MV-4-11 (cell line): ENCODE measurements at regions not wholly inside any gene's neighbourhood (a gene's known extent, or its start where the extent isn't known, plus 50 kb on each side); places are given as distances from the start of the nearest gene placed in this dataset.

ENCODE experiments used
- DNase-seq: peaks from one replicate; lab custom pipeline; 2025; lab: John Stamatoyannopoulos, UW

GRCh38 chr4:126435491-126435890 lies 1120.7 kb downstream of the FAT4 start:
- DNase-seq: no peak

- no peak for DNase-seq
These were observed 1125.5 kb downstream of the FAT4 start for GRCh38 chr4:126440297-126440696.

- DNase-seq: no peak
These were observed 1126.6 kb downstream of the FAT4 start for GRCh38 chr4:126441173-126442035.

- DNase-seq: no peak
These were observed 1130.8 kb downstream of the FAT4 start for GRCh38 chr4:126445596-126445995.

GRCh38 chr4:126446917-126447316 lies 1132.2 kb downstream of the FAT4 start:
- no peak for DNase-seq

GRCh38 chr4:126448086-126448845 lies 1133.5 kb downstream of the FAT4 start:
- DNase-seq: no peak

- no peak for DNase-seq
These were observed 1136.6 kb downstream of the FAT4 start for GRCh38 chr4:126451237-126451873.

- no peak for DNase-seq
These were observed 1141.1 kb downstream of the FAT4 start for GRCh38 chr4:126455865-126456264.

GRCh38 chr4:126458993-126459392 lies 1144.2 kb downstream of the FAT4 start:
- DNase-seq: no peak

GRCh38 chr4:126465341-126465740 lies 1150.6 kb downstream of the FAT4 start:
- DNase-seq: peak; percentile 2

- DNase-seq: no peak
These were observed 1152.1 kb downstream of the FAT4 start for GRCh38 chr4:126466848-126467247.

- DNase-seq: no peak
These were observed 1153.4 kb downstream of the FAT4 start for GRCh38 chr4:126468144-126468543.

- no peak for DNase-seq
These were observed 1156.1 kb downstream of the FAT4 start for GRCh38 chr4:126470862-126471261.

- no peak for DNase-seq
These were observed 1157.0 kb upstream of the INTU start for GRCh38 chr4:126475730-126476129.

- no peak for DNase-seq
These were observed 1153.0 kb upstream of the INTU start for GRCh38 chr4:126479709-126480108.

GRCh38 chr4:126482311-126482710 lies 1150.4 kb upstream of the INTU start:
- no peak for DNase-seq

- no peak for DNase-seq
These were observed 1146.4 kb upstream of the INTU start for GRCh38 chr4:126486377-126486776.

- no peak for DNase-seq
These were observed 1142.8 kb upstream of the INTU start for GRCh38 chr4:126489826-126490463.

GRCh38 chr4:126495163-126495752 lies 1137.5 kb upstream of the INTU start:
- no peak for DNase-seq

- no peak for DNase-seq
These were observed 1119.8 kb upstream of the INTU start for GRCh38 chr4:126512979-126513378.

GRCh38 chr4:126513596-126513995 lies 1119.2 kb upstream of the INTU start:
- no peak for DNase-seq

GRCh38 chr4:126520731-126521130 lies 1112.0 kb upstream of the INTU start:
- no peak for DNase-seq
